ENCODE measurements at regions not wholly inside any gene's neighbourhood (a gene's known extent, or its start where the extent isn't known, plus 50 kb on each side); places are given as distances from the start of the nearest gene placed in this dataset.

- Histone ChIP-seq H3K36me3 (ENCODE audit: insufficient read depth, low read length) (no peaks in the 10 kb centered on the region), H3K27ac (no peak overlapping the region), H3K4me3 (no peak overlapping the region), H3K9ac (ENCODE audit: insufficient read length) (no peak overlapping the region), H3K9me3 (ENCODE audit: low read depth, low read length) (no peaks in the 10 kb centered on the region)
- TF ChIP-seq EZH2 (IDR thresholded peaks at IDR 0.05): no peak
- no peak for TF ChIP-seq FOXP2 (optimal IDR thresholded peaks at IDR 0.05; ENCODE audit: control extremely low read depth, extremely low read length, insufficient read depth)
- no peak for TF ChIP-seq POLR2AphosphoS5 (IDR thresholded peaks at IDR 0.05; ENCODE audit: borderline replicate concordance, low read depth, low read length)
- DNase-seq (ENCODE audit: low read depth, low spot score): no peak
Observed at GRCh38 chrX:15929194-15929593, 74.6 kb upstream of the AP1S2 start.

GRCh38 chrX:15926622-15927021 lies 72.0 kb upstream of the AP1S2 start:
- H3K36me3 ChIP-seq (ENCODE audit: insufficient read depth, low read length): no peaks in the 10 kb centered on the region
- no peak overlapping the region for H3K9ac ChIP-seq (ENCODE audit: insufficient read length)
- TF ChIP-seq POLR2AphosphoS5 (IDR thresholded peaks at IDR 0.05; ENCODE audit: borderline replicate concordance, low read depth, low read length) (no peak), EZH2 (IDR thresholded peaks at IDR 0.05) (no peak), FOXP2 (optimal IDR thresholded peaks at IDR 0.05; ENCODE audit: control extremely low read depth, extremely low read length, insufficient read depth) (no peak)
- H3K4me3 ChIP-seq: no peak overlapping the region
- no peak overlapping the region for H3K27ac ChIP-seq
- DNase-seq (ENCODE audit: low read depth, low spot score): no peak
- no peaks in the 10 kb centered on the region for H3K9me3 ChIP-seq (ENCODE audit: low read depth, low read length)

GRCh38 chrX:15918003-15918402 lies 63.4 kb upstream of the AP1S2 start:
- no peaks in the 10 kb centered on the region for H3K9me3 ChIP-seq (ENCODE audit: low read depth, low read length)
- no peak overlapping the region for H3K4me3 ChIP-seq
- H3K27ac ChIP-seq: no peak overlapping the region
- no peak overlapping the region for H3K9ac ChIP-seq (ENCODE audit: insufficient read length)
- no peaks in the 10 kb centered on the region for H3K36me3 ChIP-seq (ENCODE audit: insufficient read depth, low read length)
- no peak for DNase-seq (ENCODE audit: low read depth, low spot score)
- no peak for TF ChIP-seq POLR2AphosphoS5 (IDR thresholded peaks at IDR 0.05; ENCODE audit: borderline replicate concordance, low read depth, low read length)
- TF ChIP-seq EZH2 (IDR thresholded peaks at IDR 0.05): no peak

GRCh38 chrX:15916704-15917084 lies 62.1 kb upstream of the AP1S2 start:
- Histone ChIP-seq H3K27ac (no peak overlapping the region), H3K9ac (ENCODE audit: insufficient read length) (no peak overlapping the region), H3K9me3 (ENCODE audit: low read depth, low read length) (no peaks in the 10 kb centered on the region), H3K36me3 (ENCODE audit: insufficient read depth, low read length) (no peaks in the 10 kb centered on the region), H3K4me3 (no peak overlapping the region)
- TF ChIP-seq POLR2AphosphoS5 (IDR thresholded peaks at IDR 0.05; ENCODE audit: borderline replicate concordance, low read depth, low read length): no peak
- DNase-seq (ENCODE audit: low read depth, low spot score): no peak

GRCh38 chrX:15915959-15916703 lies 61.5 kb upstream of the AP1S2 start:
- Histone ChIP-seq H3K36me3 (ENCODE audit: insufficient read depth, low read length) (no peaks in the 10 kb centered on the region), H3K27ac (no peak overlapping the region), H3K9me3 (ENCODE audit: low read depth, low read length) (no peaks in the 10 kb centered on the region), H3K9ac (ENCODE audit: insufficient read length) (no peak overlapping the region), H3K4me3 (no peak overlapping the region)
- TF ChIP-seq POLR2AphosphoS5 (IDR thresholded peaks at IDR 0.05; ENCODE audit: borderline replicate concordance, low read depth, low read length): no peak
- TF ChIP-seq EZH2 (IDR thresholded peaks at IDR 0.05): no peak
- no peak for TF ChIP-seq FOXP2 (optimal IDR thresholded peaks at IDR 0.05; ENCODE audit: control extremely low read depth, extremely low read length, insufficient read depth)
- DNase-seq (ENCODE audit: low read depth, low spot score): no peak

- DNase-seq (ENCODE audit: low read depth, low spot score): no peak
- H3K27ac ChIP-seq: no peak overlapping the region
- TF ChIP-seq POLR2AphosphoS5 (IDR thresholded peaks at IDR 0.05; ENCODE audit: borderline replicate concordance, low read depth, low read length): no peak
- TF ChIP-seq FOXP2 (optimal IDR thresholded peaks at IDR 0.05; ENCODE audit: control extremely low read depth, extremely low read length, insufficient read depth): no peak
- TF ChIP-seq EZH2 (IDR thresholded peaks at IDR 0.05): no peak
Observed at GRCh38 chrX:15914486-15914885, 59.9 kb upstream of the AP1S2 start.

GRCh38 chrX:15913146-15913545 lies 58.5 kb upstream of the AP1S2 start:
- no peak for TF ChIP-seq FOXP2 (optimal IDR thresholded peaks at IDR 0.05; ENCODE audit: control extremely low read depth, extremely low read length, insufficient read depth)
- TF ChIP-seq POLR2AphosphoS5 (IDR thresholded peaks at IDR 0.05; ENCODE audit: borderline replicate concordance, low read depth, low read length): no peak
- TF ChIP-seq EZH2 (IDR thresholded peaks at IDR 0.05): no peak
- H3K36me3 ChIP-seq (ENCODE audit: insufficient read depth, low read length): no peaks in the 10 kb centered on the region
- no peak overlapping the region for H3K27ac ChIP-seq
- H3K9me3 ChIP-seq (ENCODE audit: low read depth, low read length): no peaks in the 10 kb centered on the region
- no peak overlapping the region for H3K4me3 ChIP-seq
- DNase-seq (ENCODE audit: low read depth, low spot score): no peak
- no peak overlapping the region for H3K9ac ChIP-seq (ENCODE audit: insufficient read length)

More at GRCh38 chrX:15914486-15914885, 59.9 kb upstream of the AP1S2 start:
- Histone ChIP-seq H3K9ac (ENCODE audit: insufficient read length) (no peak overlapping the region), H3K4me3 (no peak overlapping the region), H3K36me3 (ENCODE audit: insufficient read depth, low read length) (no peaks in the 10 kb centered on the region), H3K9me3 (ENCODE audit: low read depth, low read length) (no peaks in the 10 kb centered on the region)

- no peak for DNase-seq (ENCODE audit: low read depth, low spot score)
- no peak for TF ChIP-seq EZH2 (IDR thresholded peaks at IDR 0.05)
- TF ChIP-seq FOXP2 (optimal IDR thresholded peaks at IDR 0.05; ENCODE audit: control extremely low read depth, extremely low read length, insufficient read depth): no peak
- no peak for TF ChIP-seq POLR2AphosphoS5 (IDR thresholded peaks at IDR 0.05; ENCODE audit: borderline replicate concordance, low read depth, low read length)
Observed at GRCh38 chrX:15911734-15912550, 57.3 kb upstream of the AP1S2 start.

More at GRCh38 chrX:15911734-15912550, 57.3 kb upstream of the AP1S2 start:
- H3K27ac ChIP-seq: no peak overlapping the region
- no peak overlapping the region for H3K9ac ChIP-seq (ENCODE audit: insufficient read length)
- no peaks in the 10 kb centered on the region for H3K9me3 ChIP-seq (ENCODE audit: low read depth, low read length)
- H3K36me3 ChIP-seq (ENCODE audit: insufficient read depth, low read length): no peaks in the 10 kb centered on the region
- H3K4me3 ChIP-seq: no peak overlapping the region

Measured in SK-N-MC (cell line).